ENCODE measurements at regions not wholly inside any gene's neighbourhood (a gene's known extent, or its start where the extent isn't known, plus 50 kb on each side); places are given as distances from the start of the nearest gene placed in this dataset.

- Histone ChIP-seq H2BK120ac (ENCODE audit: insufficient read depth, low read length, poor library complexity) (no peak overlapping the region), H3K4me1 (ENCODE audit: control insufficient read depth in 1 of 2, insufficient read depth in 2 of 2, low read length in 2 of 2) (no peaks in the 10 kb centered on the region), H2AK5ac (ENCODE audit: low read length) (no peak overlapping the region), H3K36me3 (ENCODE audit: control insufficient read depth in 1 of 2, insufficient read depth in 2 of 2, low read length in 2 of 2) (no peaks in the 10 kb centered on the region), H2BK5ac (ENCODE audit: low read depth, low read length, poor library complexity) (no peak overlapping the region), H2AFZ (ENCODE audit: insufficient read depth, low read length, poor library complexity) (no peak overlapping the region), H4K91ac (ENCODE audit: low read depth, low read length) (no peak overlapping the region), H3K23ac (ENCODE audit: low read length) (no peak overlapping the region), H3K9ac (ENCODE audit: low read length) (no peak overlapping the region), H3K14ac (ENCODE audit: low read length) (no peak overlapping the region), H3K4me2 (ENCODE audit: low read length) (no peak overlapping the region), H3K4ac (ENCODE audit: low read depth, low read length) (no peak overlapping the region), H3K9me3 (ENCODE audit: insufficient read depth, low read depth, low read length) (no peaks in the 10 kb centered on the region), H3K27me3 (ENCODE audit: insufficient read depth, low read length) (no peaks in the 10 kb centered on the region), H2BK12ac (ENCODE audit: low read length) (no peak overlapping the region), H3K27ac (ENCODE audit: low read depth, low read length) (no peak overlapping the region), H4K12ac (ENCODE audit: low read depth, low read length) (no peak overlapping the region), H3K18ac (ENCODE audit: low read length) (no peak overlapping the region), H3K79me1 (ENCODE audit: low read length) (no peaks in the 10 kb centered on the region), H3K4me3 (ENCODE audit: low read depth, low read length) (no peak overlapping the region), H3K79me2 (ENCODE audit: control insufficient read depth, insufficient read depth, low read length, poor library complexity) (no peaks in the 10 kb centered on the region), H4K8ac (ENCODE audit: low read depth, low read length) (no peak overlapping the region)
- no peak for DNase-seq
Observed at GRCh38 chr16:55239723-55240122, 84.3 kb upstream of the IRX6 start.

- no peak overlapping the region for H4K12ac ChIP-seq (ENCODE audit: low read depth, low read length)
- H2AK5ac ChIP-seq (ENCODE audit: low read length): no peak overlapping the region
- H3K4ac ChIP-seq (ENCODE audit: low read depth, low read length): no peak overlapping the region
- H2BK120ac ChIP-seq (ENCODE audit: insufficient read depth, low read length, poor library complexity): no peak overlapping the region
- H3K4me3 ChIP-seq (ENCODE audit: low read depth, low read length): no peak overlapping the region
- H4K8ac ChIP-seq (ENCODE audit: low read depth, low read length): no peak overlapping the region
- H4K91ac ChIP-seq (ENCODE audit: low read depth, low read length): no peak overlapping the region
- no peaks in the 10 kb centered on the region for H3K36me3 ChIP-seq (ENCODE audit: control insufficient read depth in 1 of 2, insufficient read depth in 2 of 2, low read length in 2 of 2)
- H3K79me2 ChIP-seq (ENCODE audit: control insufficient read depth, insufficient read depth, low read length, poor library complexity): no peaks in the 10 kb centered on the region
- H3K18ac ChIP-seq (ENCODE audit: low read length): no peak overlapping the region
- no CpG with 5 or more reads among the region's 7 CpGs for WGBS (ENCODE audit: extremely low coverage, insufficient coverage, insufficient read length)
- H3K27me3 ChIP-seq (ENCODE audit: insufficient read depth, low read length): no peaks in the 10 kb centered on the region
- H3K9ac ChIP-seq (ENCODE audit: low read length): no peak overlapping the region
- H3K23ac ChIP-seq (ENCODE audit: low read length): no peak overlapping the region
- no peak overlapping the region for H3K4me2 ChIP-seq (ENCODE audit: low read length)
- no peak overlapping the region for H2BK12ac ChIP-seq (ENCODE audit: low read length)
- H2BK5ac ChIP-seq (ENCODE audit: low read depth, low read length, poor library complexity): no peak overlapping the region
- H3K14ac ChIP-seq (ENCODE audit: low read length): no peak overlapping the region
- H2AFZ ChIP-seq (ENCODE audit: insufficient read depth, low read length, poor library complexity): no peak overlapping the region
- H3K9me3 ChIP-seq (ENCODE audit: insufficient read depth, low read depth, low read length): no peaks in the 10 kb centered on the region
- DNase-seq: no peak
- no peaks in the 10 kb centered on the region for H3K79me1 ChIP-seq (ENCODE audit: low read length)
- no peak overlapping the region for H3K27ac ChIP-seq (ENCODE audit: low read depth, low read length)
- no peaks in the 10 kb centered on the region for H3K4me1 ChIP-seq (ENCODE audit: control insufficient read depth in 1 of 2, insufficient read depth in 2 of 2, low read length in 2 of 2)
Observed at GRCh38 chr16:55240888-55241287, 83.1 kb upstream of the IRX6 start.

DNA sequence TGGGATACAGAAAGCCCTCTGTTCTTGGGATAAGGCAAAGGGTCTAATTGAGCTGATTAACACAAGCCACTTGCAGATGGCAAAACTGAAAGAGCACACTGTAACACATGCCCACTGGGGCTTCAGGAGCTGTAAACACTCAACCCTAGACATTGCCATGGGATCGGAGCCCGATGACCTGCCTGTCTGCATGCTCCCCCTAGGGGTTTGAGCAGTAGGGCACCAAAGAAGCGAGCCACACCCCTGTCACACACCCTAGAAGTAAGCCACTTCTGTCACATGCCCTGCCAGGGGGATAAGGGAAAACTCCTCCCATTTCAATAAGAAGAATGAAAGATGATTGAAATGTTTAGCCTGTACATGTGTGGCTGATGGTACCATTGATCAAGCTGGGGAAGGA lies 81.3 kb upstream of the IRX6 start:
- no peak overlapping the region for H3K4me3 ChIP-seq (ENCODE audit: low read depth, low read length)
- H3K14ac ChIP-seq (ENCODE audit: low read length): no peak overlapping the region
- H3K23ac ChIP-seq (ENCODE audit: low read length): no peak overlapping the region
- no peak overlapping the region for H2AK5ac ChIP-seq (ENCODE audit: low read length)
- no peak overlapping the region for H2BK5ac ChIP-seq (ENCODE audit: low read depth, low read length, poor library complexity)
- no peak overlapping the region for H2BK12ac ChIP-seq (ENCODE audit: low read length)
- H3K4ac ChIP-seq (ENCODE audit: low read depth, low read length): no peak overlapping the region
- H3K9ac ChIP-seq (ENCODE audit: low read length): no peak overlapping the region
- no peak overlapping the region for H2AFZ ChIP-seq (ENCODE audit: insufficient read depth, low read length, poor library complexity)
- H2BK120ac ChIP-seq (ENCODE audit: insufficient read depth, low read length, poor library complexity): no peak overlapping the region
- no peaks in the 10 kb centered on the region for H3K79me1 ChIP-seq (ENCODE audit: low read length)
- H4K8ac ChIP-seq (ENCODE audit: low read depth, low read length): no peak overlapping the region
- H3K9me3 ChIP-seq (ENCODE audit: insufficient read depth, low read depth, low read length): no peaks in the 10 kb centered on the region
- H3K18ac ChIP-seq (ENCODE audit: low read length): no peak overlapping the region
- H3K4me1 ChIP-seq (ENCODE audit: control insufficient read depth in 1 of 2, insufficient read depth in 2 of 2, low read length in 2 of 2): no peaks in the 10 kb centered on the region
- no peaks in the 10 kb centered on the region for H3K79me2 ChIP-seq (ENCODE audit: control insufficient read depth, insufficient read depth, low read length, poor library complexity)
- H4K12ac ChIP-seq (ENCODE audit: low read depth, low read length): no peak overlapping the region
- no peaks in the 10 kb centered on the region for H3K36me3 ChIP-seq (ENCODE audit: control insufficient read depth in 1 of 2, insufficient read depth in 2 of 2, low read length in 2 of 2)
- H4K91ac ChIP-seq (ENCODE audit: low read depth, low read length): no peak overlapping the region
- H3K4me2 ChIP-seq (ENCODE audit: low read length): no peak overlapping the region
- H3K27me3 ChIP-seq (ENCODE audit: insufficient read depth, low read length): no peaks in the 10 kb centered on the region
- no peak overlapping the region for H3K27ac ChIP-seq (ENCODE audit: low read depth, low read length)
- WGBS (ENCODE audit: extremely low coverage, insufficient coverage, insufficient read length): no CpG with 5 or more reads among the region's 3 CpGs
- no peak for DNase-seq

DNA sequence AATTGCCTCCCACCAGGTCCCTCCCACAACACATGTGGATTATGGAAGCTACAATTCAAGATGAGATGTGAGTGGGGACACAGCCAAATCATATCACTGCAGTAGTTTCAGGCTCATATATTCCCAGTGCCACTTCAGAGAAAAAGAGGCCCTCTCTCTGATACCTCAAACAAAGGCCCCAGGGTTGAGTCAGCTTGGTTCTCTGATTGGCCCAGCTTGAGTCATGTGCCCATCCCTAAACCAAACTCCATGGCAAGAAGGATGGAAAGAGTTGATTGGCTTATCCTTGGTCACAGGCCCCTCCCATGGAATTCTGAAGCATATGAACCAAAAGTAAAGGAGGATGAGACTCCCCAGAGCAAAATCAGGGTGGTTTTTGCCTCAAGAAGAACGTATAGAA lies 75.9 kb upstream of the IRX6 start:
- H3K4ac ChIP-seq (ENCODE audit: low read depth, low read length): no peak overlapping the region
- H3K4me2 ChIP-seq (ENCODE audit: low read length): no peak overlapping the region
- H3K27ac ChIP-seq (ENCODE audit: low read depth, low read length): no peak overlapping the region
- no peak overlapping the region for H2BK12ac ChIP-seq (ENCODE audit: low read length)
- no peak overlapping the region for H3K18ac ChIP-seq (ENCODE audit: low read length)
- H3K79me2 ChIP-seq (ENCODE audit: control insufficient read depth, insufficient read depth, low read length, poor library complexity): no peaks in the 10 kb centered on the region
- no peak overlapping the region for H2BK5ac ChIP-seq (ENCODE audit: low read depth, low read length, poor library complexity)
- H3K9ac ChIP-seq (ENCODE audit: low read length): no peak overlapping the region
- no peak overlapping the region for H2BK120ac ChIP-seq (ENCODE audit: insufficient read depth, low read length, poor library complexity)
- no peak overlapping the region for H3K14ac ChIP-seq (ENCODE audit: low read length)
- H3K36me3 ChIP-seq (ENCODE audit: control insufficient read depth in 1 of 2, insufficient read depth in 2 of 2, low read length in 2 of 2): no peaks in the 10 kb centered on the region
- no peak overlapping the region for H4K91ac ChIP-seq (ENCODE audit: low read depth, low read length)
- H4K8ac ChIP-seq (ENCODE audit: low read depth, low read length): no peak overlapping the region
- no peaks in the 10 kb centered on the region for H3K79me1 ChIP-seq (ENCODE audit: low read length)
- no peaks in the 10 kb centered on the region for H3K27me3 ChIP-seq (ENCODE audit: insufficient read depth, low read length)
- no peak for DNase-seq
- no peak overlapping the region for H3K4me3 ChIP-seq (ENCODE audit: low read depth, low read length)
- no peaks in the 10 kb centered on the region for H3K4me1 ChIP-seq (ENCODE audit: control insufficient read depth in 1 of 2, insufficient read depth in 2 of 2, low read length in 2 of 2)
- no peak overlapping the region for H2AK5ac ChIP-seq (ENCODE audit: low read length)
- WGBS (ENCODE audit: extremely low coverage, insufficient coverage, insufficient read length): no CpG with 5 or more reads among the region's 1 CpG
- no peak overlapping the region for H4K12ac ChIP-seq (ENCODE audit: low read depth, low read length)
- H3K23ac ChIP-seq (ENCODE audit: low read length): no peak overlapping the region
- no peak overlapping the region for H2AFZ ChIP-seq (ENCODE audit: insufficient read depth, low read length, poor library complexity)
- no peaks in the 10 kb centered on the region for H3K9me3 ChIP-seq (ENCODE audit: insufficient read depth, low read depth, low read length)

- no peak for DNase-seq
- Histone ChIP-seq H3K23ac (ENCODE audit: low read length) (no peak overlapping the region), H2BK5ac (ENCODE audit: low read depth, low read length, poor library complexity) (no peak overlapping the region), H3K27me3 (ENCODE audit: insufficient read depth, low read length) (no peaks in the 10 kb centered on the region), H3K4me3 (ENCODE audit: low read depth, low read length) (no peak overlapping the region), H4K91ac (ENCODE audit: low read depth, low read length) (no peak overlapping the region), H3K36me3 (ENCODE audit: control insufficient read depth in 1 of 2, insufficient read depth in 2 of 2, low read length in 2 of 2) (no peaks in the 10 kb centered on the region), H3K9me3 (ENCODE audit: insufficient read depth, low read depth, low read length) (no peaks in the 10 kb centered on the region), H3K14ac (ENCODE audit: low read length) (no peak overlapping the region), H4K12ac (ENCODE audit: low read depth, low read length) (no peak overlapping the region), H4K8ac (ENCODE audit: low read depth, low read length) (no peak overlapping the region), H2BK12ac (ENCODE audit: low read length) (no peak overlapping the region), H3K9ac (ENCODE audit: low read length) (no peak overlapping the region), H3K79me2 (ENCODE audit: control insufficient read depth, insufficient read depth, low read length, poor library complexity) (no peaks in the 10 kb centered on the region), H3K4me2 (ENCODE audit: low read length) (no peak overlapping the region), H3K4me1 (ENCODE audit: control insufficient read depth in 1 of 2, insufficient read depth in 2 of 2, low read length in 2 of 2) (no peaks in the 10 kb centered on the region), H2AFZ (ENCODE audit: insufficient read depth, low read length, poor library complexity) (no peak overlapping the region), H3K4ac (ENCODE audit: low read depth, low read length) (no peak overlapping the region), H2AK5ac (ENCODE audit: low read length) (no peak overlapping the region), H2BK120ac (ENCODE audit: insufficient read depth, low read length, poor library complexity) (no peak overlapping the region), H3K27ac (ENCODE audit: low read depth, low read length) (no peak overlapping the region), H3K18ac (ENCODE audit: low read length) (no peak overlapping the region), H3K79me1 (ENCODE audit: low read length) (no peaks in the 10 kb centered on the region)
- WGBS (ENCODE audit: extremely low coverage, insufficient coverage, insufficient read length): no CpG with 5 or more reads among the region's 8 CpGs
Observed at GRCh38 chr16:55248494-55248893, 75.5 kb upstream of the IRX6 start.
